BE2C (cell line): ENCODE measurements at regions not wholly inside any gene's neighbourhood (a gene's known extent, or its start where the extent isn't known, plus 50 kb on each side); places are given as distances from the start of the nearest gene placed in this dataset.

Experiments
- DNase-seq: peaks from one replicate; pipeline ENCODE4 v3.0.0-alpha.2; 2020
- H3K27me3 ChIP-seq: fragments of 250-450 bp; sonication (Bioruptor Pico); 2 replicates; pipeline ENCODE4 v1.5.1; 2020; ENCODE audit warnings: mild to moderate bottlenecking
- H3K36me3 ChIP-seq: fragments of 250-450 bp; sonication (Bioruptor Pico); 2 replicates; pipeline ENCODE4 v1.5.1; 2020; ENCODE audit warnings: mild to moderate bottlenecking
- H3K4me1 ChIP-seq: fragments of 250-450 bp; sonication (Bioruptor Pico); 2 replicates; pipeline ENCODE4 v1.5.1; 2020
- H3K4me3 ChIP-seq: 2 replicates; pipeline ENCODE4 v1.5.1; 2011; ENCODE audit warnings: low read depth, low read length
- H3K9me3 ChIP-seq: fragments of 250-450 bp; sonication (Bioruptor Pico); 2 replicates; pipeline ENCODE4 v1.5.1; 2020
- TF ChIP-seq, protein P1 (sequence below): IDR thresholded peaks from 2 replicates; pipeline ENCODE4 v1.5.1; 2012; ENCODE audit warnings: mild to moderate bottlenecking, low read depth, low read length

- Histone ChIP-seq H3K4me3 (no peak overlapping the region), H3K36me3 (no peaks in the 10 kb centered on the region), H3K27me3 (peaks cover 47% of the 10 kb centered on the region), H3K4me1 (no peaks in the 10 kb centered on the region; the same call in 1 of the 2 replicates), H3K9me3 (no peaks in the 10 kb centered on the region)
- no peak for DNase-seq
- TF ChIP-seq, protein P1, sequence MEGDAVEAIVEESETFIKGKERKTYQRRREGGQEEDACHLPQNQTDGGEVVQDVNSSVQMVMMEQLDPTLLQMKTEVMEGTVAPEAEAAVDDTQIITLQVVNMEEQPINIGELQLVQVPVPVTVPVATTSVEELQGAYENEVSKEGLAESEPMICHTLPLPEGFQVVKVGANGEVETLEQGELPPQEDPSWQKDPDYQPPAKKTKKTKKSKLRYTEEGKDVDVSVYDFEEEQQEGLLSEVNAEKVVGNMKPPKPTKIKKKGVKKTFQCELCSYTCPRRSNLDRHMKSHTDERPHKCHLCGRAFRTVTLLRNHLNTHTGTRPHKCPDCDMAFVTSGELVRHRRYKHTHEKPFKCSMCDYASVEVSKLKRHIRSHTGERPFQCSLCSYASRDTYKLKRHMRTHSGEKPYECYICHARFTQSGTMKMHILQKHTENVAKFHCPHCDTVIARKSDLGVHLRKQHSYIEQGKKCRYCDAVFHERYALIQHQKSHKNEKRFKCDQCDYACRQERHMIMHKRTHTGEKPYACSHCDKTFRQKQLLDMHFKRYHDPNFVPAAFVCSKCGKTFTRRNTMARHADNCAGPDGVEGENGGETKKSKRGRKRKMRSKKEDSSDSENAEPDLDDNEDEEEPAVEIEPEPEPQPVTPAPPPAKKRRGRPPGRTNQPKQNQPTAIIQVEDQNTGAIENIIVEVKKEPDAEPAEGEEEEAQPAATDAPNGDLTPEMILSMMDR: no peak
Observed at GRCh38 chr9:110047232-110047954, 160.6 kb downstream of the C9orf152 start.

DNA sequence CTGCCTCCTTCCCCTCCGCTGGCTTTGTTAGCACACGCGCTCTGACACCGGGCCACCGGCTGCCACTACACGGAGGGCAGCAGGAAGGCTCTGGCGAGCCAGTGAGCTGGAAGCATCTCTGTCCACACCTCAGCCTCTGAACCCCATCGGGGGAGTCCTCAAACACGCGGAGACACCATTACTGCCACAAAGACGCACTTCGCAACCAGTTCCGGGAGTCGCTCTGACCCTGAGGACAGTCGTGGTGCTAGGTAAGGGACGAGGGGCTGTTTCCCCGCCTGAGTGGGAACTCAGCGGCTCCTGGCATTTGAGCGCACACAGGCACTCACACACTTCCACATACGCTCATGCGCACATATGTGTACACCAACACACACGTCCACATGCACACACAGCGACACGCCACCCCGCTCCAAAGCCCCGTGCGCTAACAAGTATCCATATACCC, 160.0 kb downstream of the C9orf152 start:
- TF ChIP-seq, protein P1: no peak
- Histone ChIP-seq H3K4me3 (peak overlapping the region; percentile 4), H3K4me1 (no peaks in the 10 kb centered on the region; the same call in 1 of the 2 replicates), H3K36me3 (no peaks in the 10 kb centered on the region), H3K27me3 (peaks cover 47% of the 10 kb centered on the region), H3K9me3 (no peaks in the 10 kb centered on the region)
- DNase-seq: no peak

GRCh38 chr9:110048403-110048975, 159.5 kb downstream of the C9orf152 start:
- no peaks in the 10 kb centered on the region for H3K36me3 ChIP-seq
- peaks cover 47% of the 10 kb centered on the region for H3K27me3 ChIP-seq
- H3K4me3 ChIP-seq: peak overlapping the region; percentile 38
- H3K4me1 ChIP-seq: no peaks in the 10 kb centered on the region; the same call in 1 of the 2 replicates
- no peaks in the 10 kb centered on the region for H3K9me3 ChIP-seq
- TF ChIP-seq, protein P1: no peak
- DNase-seq: peak; percentile 65

DNA sequence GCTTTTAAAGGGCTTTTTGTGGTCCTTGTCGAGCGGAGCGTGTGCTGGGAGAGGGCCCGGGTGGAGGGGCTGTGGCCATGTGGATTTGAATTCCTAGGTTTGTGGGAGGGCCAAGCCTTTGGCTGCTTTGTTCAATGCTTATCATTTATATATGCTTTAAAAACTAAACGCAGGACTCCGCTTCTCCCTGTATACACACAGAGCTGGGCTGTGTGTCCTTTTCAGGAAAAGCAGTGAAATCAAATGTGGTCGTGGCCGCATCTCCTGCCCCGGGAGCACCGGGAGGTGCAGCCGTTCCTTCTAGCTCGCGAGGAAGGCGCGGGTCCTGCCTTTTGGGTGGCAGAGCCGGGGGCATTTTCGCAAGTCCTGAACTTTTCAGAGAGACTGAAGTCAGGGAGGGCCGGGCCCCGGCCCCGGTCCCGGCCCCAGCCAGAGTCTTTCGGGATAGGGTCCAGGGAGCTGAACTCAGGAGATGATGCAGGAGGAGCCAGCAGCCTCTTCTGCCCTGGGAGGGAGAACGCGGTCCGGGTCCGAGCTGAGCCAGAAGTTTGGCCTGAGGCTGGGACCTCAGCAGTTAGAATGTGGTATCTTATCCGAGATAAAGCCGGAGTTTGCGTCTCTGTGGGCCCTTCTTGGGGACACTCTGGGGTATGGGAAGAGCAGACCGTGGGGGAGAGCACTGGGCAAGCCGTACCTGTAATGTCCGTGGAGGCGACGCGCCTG, 158.8 kb downstream of the C9orf152 start:
- peaks cover 47% of the 10 kb centered on the region for H3K27me3 ChIP-seq
- DNase-seq: peak; percentile 11
- H3K4me3 ChIP-seq: peak overlapping the region; percentile 38
- no peaks in the 10 kb centered on the region for H3K9me3 ChIP-seq
- H3K4me1 ChIP-seq: no peaks in the 10 kb centered on the region; the same call in 1 of the 2 replicates
- H3K36me3 ChIP-seq: no peaks in the 10 kb centered on the region
- TF ChIP-seq, protein P1: no peak

- H3K4me1 ChIP-seq: no peaks in the 10 kb centered on the region; the same call in 1 of the 2 replicates
- DNase-seq: peak; percentile 8
- TF ChIP-seq, protein P1: no peak
- H3K4me3 ChIP-seq: no peak overlapping the region; the same call in 1 of the 2 replicates
- no peaks in the 10 kb centered on the region for H3K9me3 ChIP-seq
- no peaks in the 10 kb centered on the region for H3K36me3 ChIP-seq
- H3K27me3 ChIP-seq: peaks cover 47% of the 10 kb centered on the region
Observed at GRCh38 chr9:110049699-110050450, 158.1 kb downstream of the C9orf152 start.
